A673 (cell line): ENCODE measurements at regions not wholly inside any gene's neighbourhood (a gene's known extent, or its start where the extent isn't known, plus 50 kb on each side); places are given as distances from the start of the nearest gene placed in this dataset.

ENCODE experiments used
- BruUV-seq: library from RNA; stranded (reverse); fragments of 400-500 nt; replicated peaks from 2 replicates; lab custom pipeline; 2021; lab: Mats Ljungman, UMichigan
- CTCF ChIA-PET: fragments of 300-600 bp; sonication (Branson Sonifier 250); formaldehyde crosslinking; loops from one replicate; lab custom pipeline; 2022; ENCODE audit warnings: antibody characterized with exemption; lab: Charles Lee
- POLR2A ChIA-PET: fragments of 300-600 bp; sonication (Branson Sonifier 250); formaldehyde crosslinking; loops from one replicate; lab custom pipeline; 2022; ENCODE audit warnings: antibody characterized with exemption; ENCODE audit not compliant: low non-redundant PET; lab: Charles Lee
- DNase-seq: peaks from one replicate; pipeline ENCODE4 v3.0.0-alpha.2; 2015; ENCODE audit warnings: low spot score
- H3K27ac ChIP-seq: fragments of 200-600 bp; sonication (generic); 2 replicates; pipeline ENCODE4 v1.5.1; 2016; ENCODE audit warnings: mixed run types, low read depth, mild to moderate bottlenecking, mixed read lengths, antibody characterized with exemption, low read length; ENCODE audit not compliant: poor library complexity, severe bottlenecking
- H3K27me3 ChIP-seq: fragments of 200-600 bp; sonication (generic); replicated peaks from 2 replicates; pipeline ENCODE4 v1.6.1; 2017; ENCODE audit warnings: mixed run types, low read depth, mild to moderate bottlenecking, mixed read lengths, antibody characterized with exemption, low read length; ENCODE audit not compliant: insufficient read depth, poor library complexity
- H3K36me3 ChIP-seq: fragments of 200-600 bp; sonication (generic); 2 replicates; pipeline ENCODE4 v1.6.1; 2016; ENCODE audit warnings: mixed run types, mild to moderate bottlenecking, mixed read lengths, antibody characterized with exemption, low read length; ENCODE audit not compliant: insufficient read depth, poor library complexity, severe bottlenecking
- H3K4me1 ChIP-seq: fragments of 200-600 bp; sonication (generic); 2 replicates; pipeline ENCODE4 v1.6.1; 2017; ENCODE audit warnings: mixed run types, mild to moderate bottlenecking, mixed read lengths, antibody characterized with exemption, low read length; ENCODE audit not compliant: insufficient read depth, poor library complexity, severe bottlenecking
- H3K4me3 ChIP-seq: fragments of 200-600 bp; sonication (generic); 2 replicates; pipeline ENCODE4 v1.5.1; 2016; ENCODE audit warnings: low read depth, mixed run types, mild to moderate bottlenecking, mixed read lengths, low read length; ENCODE audit not compliant: poor library complexity, severe bottlenecking
- H3K9me3 ChIP-seq: fragments of 200-600 bp; sonication (generic); 2 replicates; pipeline ENCODE4 v1.6.1; 2016; ENCODE audit warnings: mixed run types, low read depth, mild to moderate bottlenecking, mixed read lengths, antibody characterized with exemption, low read length; ENCODE audit not compliant: poor library complexity, severe bottlenecking
- CTCF ChIP-seq: fragments of 300-800, 200-600 bp; sonication (generic); conservative IDR thresholded peaks from 2 replicates; pipeline ENCODE4 v1.5.1; 2017; ENCODE audit warnings: low read depth, mild to moderate bottlenecking, antibody characterized with exemption, low read length, moderate library complexity, mixed read lengths
- EZH2 ChIP-seq: fragments of 200-600 bp; sonication (generic); IDR thresholded peaks from 2 replicates; pipeline ENCODE4 v1.6.1; 2017; ENCODE audit warnings: borderline replicate concordance, low read depth, mild to moderate bottlenecking, mixed read lengths, antibody characterized with exemption, low read length; ENCODE audit not compliant: poor library complexity, severe bottlenecking
- intact Hi-C: fragments of 100-400 bp; cut with micrococcal nuclease; formaldehyde crosslinking; loops from one replicate; pipeline ENCODE4 v1.10.0; 2022; ENCODE audit not compliant: unreplicated experiment

- no peaks in the 10 kb centered on the region for H3K9me3 ChIP-seq
- no peak overlapping the region for H3K4me3 ChIP-seq
- H3K4me1 ChIP-seq: no peaks in the 10 kb centered on the region
- POLR2A ChIA-PET: no interaction called here
- DNase-seq: no peak
- no peak overlapping the region for H3K27ac ChIP-seq
- H3K36me3 ChIP-seq: no peaks in the 10 kb centered on the region
- CTCF ChIA-PET: interaction anchor here (0.7 kb wide), 1 partner anchor 244 kb away, joined by 5 read pairs; no protein-coding TSS in a partner anchor
- intact Hi-C loops: no loop called here
- TF ChIP-seq EZH2 (no peak), CTCF (no peak)
- no TSS peak for BruUV-seq
- H3K27me3 ChIP-seq: no peaks in the 10 kb centered on the region
These were observed 226.9 kb upstream of the NXPH2 start for GRCh38 chr2:139007130-139007529.

GRCh38 chr2:139000131-139000785, 220.1 kb upstream of the NXPH2 start:
- POLR2A ChIA-PET: no interaction called here
- no peak overlapping the region for H3K27ac ChIP-seq
- intact Hi-C loops: no loop called here
- CTCF ChIA-PET: no interaction called here
- no peak for TF ChIP-seq CTCF
- no peak for TF ChIP-seq EZH2
- peaks cover 16% of the 10 kb centered on the region for H3K4me1 ChIP-seq
- no TSS peak for BruUV-seq
- H3K9me3 ChIP-seq: no peaks in the 10 kb centered on the region
- peak; percentile 37 for DNase-seq
- no peak overlapping the region for H3K4me3 ChIP-seq
- H3K27me3 ChIP-seq: no peaks in the 10 kb centered on the region
- no peaks in the 10 kb centered on the region for H3K36me3 ChIP-seq

- CTCF ChIA-PET: no interaction called here
- Histone ChIP-seq H3K4me3 (no peak overlapping the region), H3K36me3 (no peaks in the 10 kb centered on the region), H3K4me1 (peaks cover 24% of the 10 kb centered on the region), H3K27ac (no peak overlapping the region), H3K9me3 (no peaks in the 10 kb centered on the region), H3K27me3 (no peaks in the 10 kb centered on the region)
- POLR2A ChIA-PET: no interaction called here
- peak; percentile 16 for DNase-seq
- no TSS peak for BruUV-seq
- intact Hi-C loops: no loop called here
- TF ChIP-seq EZH2 (no peak), CTCF (no peak)
These were observed 217.8 kb upstream of the NXPH2 start for GRCh38 chr2:138997856-138998517.
